Femur (tissue), 1 donor: ENCODE measurements at regions not wholly inside any gene's neighbourhood (a gene's known extent, or its start where the extent isn't known, plus 50 kb on each side); places are given as distances from the start of the nearest gene placed in this dataset.
A peak's percentile ranks its signal among the peaks of the same experiment; 100 is the strongest.

Source experiments
- DNase-seq: peaks from one replicate; pipeline ENCODE4 v3.0.0-alpha.2; 2017

- no peak for DNase-seq
Observed at GRCh38 chr1:56019472-56019871, 559.9 kb downstream of the PLPP3 start.

- DNase-seq: peak; percentile 35
Observed at GRCh38 chr1:56017336-56017735, 562.0 kb downstream of the PLPP3 start.

- no peak for DNase-seq
Observed at GRCh38 chr1:56003846-56004245, 575.5 kb downstream of the PLPP3 start.

GRCh38 chr1:56002231-56002630 lies 577.1 kb downstream of the PLPP3 start:
- no peak for DNase-seq

- DNase-seq: no peak
Observed at GRCh38 chr1:56000424-56000823, 578.9 kb downstream of the PLPP3 start.

GRCh38 chr1:55997536-55997935 lies 581.8 kb downstream of the PLPP3 start:
- no peak for DNase-seq

GRCh38 chr1:55993646-55994318 lies 585.6 kb downstream of the PLPP3 start:
- no peak for DNase-seq

- DNase-seq: no peak
Observed at GRCh38 chr1:55990007-55990406, 589.4 kb downstream of the PLPP3 start.

- no peak for DNase-seq
Observed at GRCh38 chr1:55988963-55989452, 590.4 kb downstream of the PLPP3 start.

- DNase-seq: peak; percentile 59
Observed at GRCh38 chr1:55987491-55988249, 591.7 kb downstream of the PLPP3 start.

- DNase-seq: no peak
Observed at GRCh38 chr1:55986003-55986402, 593.4 kb downstream of the PLPP3 start.

- no peak for DNase-seq
Observed at GRCh38 chr1:55981010-55981650, 598.2 kb downstream of the PLPP3 start.

GRCh38 chr1:55980582-55980981 lies 598.8 kb downstream of the PLPP3 start:
- no peak for DNase-seq

GRCh38 chr1:55974714-55975441 lies 604.5 kb downstream of the PLPP3 start:
- no peak for DNase-seq

GRCh38 chr1:55970526-55971110 lies 608.7 kb downstream of the PLPP3 start:
- DNase-seq: no peak

- no peak for DNase-seq
Observed at GRCh38 chr1:55969322-55969721, 610.0 kb downstream of the PLPP3 start.

- DNase-seq: no peak
Observed at GRCh38 chr1:55968661-55969060, 610.7 kb downstream of the PLPP3 start.

GRCh38 chr1:55965981-55966461 lies 613.3 kb downstream of the PLPP3 start:
- no peak for DNase-seq

GRCh38 chr1:55962472-55962871 lies 616.9 kb downstream of the PLPP3 start:
- DNase-seq: no peak

GRCh38 chr1:55959136-55959548 lies 620.2 kb downstream of the PLPP3 start:
- DNase-seq: no peak

GRCh38 chr1:55958498-55958897 lies 620.9 kb downstream of the PLPP3 start:
- no peak for DNase-seq

- DNase-seq: no peak
Observed at GRCh38 chr1:55957276-55957675, 622.1 kb downstream of the PLPP3 start.
